ENCODE measurements at regions not wholly inside any gene's neighbourhood (a gene's known extent, or its start where the extent isn't known, plus 50 kb on each side); places are given as distances from the start of the nearest gene placed in this dataset.

DNA sequence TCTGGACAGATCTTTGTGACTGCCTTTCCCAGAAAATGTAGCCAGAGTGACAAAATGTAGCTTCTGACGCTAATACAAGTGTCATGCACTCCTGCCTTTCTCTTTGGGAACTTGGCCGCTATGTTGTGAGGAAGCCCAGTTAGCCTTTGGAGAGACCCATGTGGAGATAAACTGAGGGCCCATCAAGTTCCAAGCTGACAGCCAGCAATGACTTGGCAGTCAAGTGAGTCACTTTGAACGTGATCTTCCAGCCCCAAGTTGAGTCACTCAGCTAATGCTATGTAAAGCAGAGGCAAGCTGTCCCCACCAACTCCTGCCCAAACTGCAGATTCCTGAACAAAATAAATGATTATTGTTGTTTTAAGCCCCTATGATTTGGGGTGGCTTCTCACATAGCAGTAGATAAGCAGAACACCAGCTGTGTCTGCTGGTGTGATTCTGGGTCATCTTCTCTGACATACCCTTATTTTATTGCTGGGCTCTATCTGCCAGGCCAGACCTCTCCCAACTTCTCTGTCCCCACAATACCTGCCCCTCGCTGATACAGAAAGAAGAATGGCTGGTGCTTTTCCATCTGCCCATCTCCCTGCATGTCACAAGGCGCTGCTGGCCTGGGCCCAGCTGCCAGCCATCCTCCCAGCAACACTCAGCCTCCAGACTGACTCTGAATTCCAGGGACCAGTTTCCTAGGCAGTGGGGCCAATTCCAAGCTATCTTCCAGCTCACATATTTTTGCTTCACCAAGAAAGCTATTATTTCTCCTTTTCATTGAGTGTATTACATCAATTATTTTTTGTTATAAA lies 274.8 kb downstream of the LRFN2 start:
- DNase-seq (ENCODE audit: low spot score), result no peak

DNA sequence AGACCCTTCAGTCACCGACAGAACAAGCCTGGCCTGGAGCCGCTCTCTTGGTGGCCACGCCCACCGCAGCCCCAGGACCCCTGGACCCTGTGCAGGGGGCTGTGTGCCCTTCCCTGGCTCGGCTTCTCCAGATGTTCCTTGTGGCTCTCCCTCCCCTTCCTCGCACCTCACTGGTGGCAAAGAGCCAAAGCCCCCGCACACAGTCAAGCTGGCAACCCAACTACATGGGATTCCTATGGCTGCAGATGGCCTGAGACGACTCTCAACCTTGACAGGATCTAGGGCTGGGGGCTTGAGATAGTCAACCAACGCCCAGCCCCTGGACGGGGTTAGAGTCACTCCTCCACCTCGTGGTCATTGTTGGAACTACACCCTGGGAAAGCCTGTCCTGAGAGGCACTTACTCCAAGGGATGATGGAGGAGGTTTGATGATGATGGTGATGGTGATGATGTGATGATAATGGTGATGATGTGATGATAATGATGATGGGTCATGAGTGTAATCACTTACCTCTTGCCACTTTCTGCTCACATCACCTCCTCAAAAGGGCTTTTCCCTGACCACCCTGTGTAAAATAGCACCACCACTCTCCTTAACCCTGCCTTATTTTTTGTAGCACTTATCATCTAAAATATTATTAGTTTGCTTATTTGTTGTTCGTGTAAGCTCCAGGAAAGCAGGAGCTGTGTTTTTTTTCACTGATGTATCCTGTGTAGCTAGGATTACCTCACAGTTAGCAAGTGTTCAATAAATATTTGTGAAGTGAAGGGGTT lies 278.4 kb downstream of the LRFN2 start:
- DNase-seq (ENCODE audit: low spot score), result peak; percentile 66

DNA sequence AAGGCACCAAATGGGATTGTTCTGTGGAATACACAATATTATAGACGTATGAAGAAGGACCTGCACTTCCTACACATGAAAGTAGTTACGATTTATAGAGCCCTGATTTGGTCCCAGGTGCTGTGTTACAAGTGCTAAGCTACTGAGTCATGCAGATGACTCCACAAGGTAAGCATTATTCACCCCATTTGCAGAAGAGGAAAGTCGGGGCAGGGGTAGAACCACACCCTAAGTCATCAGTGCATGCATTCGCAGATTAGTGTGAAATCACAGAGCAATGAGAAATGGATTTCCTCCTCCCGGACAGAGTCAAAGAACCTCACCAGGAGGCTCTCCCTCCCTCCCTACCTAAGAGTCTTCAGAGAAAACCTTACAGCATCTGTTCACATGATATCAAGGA lies 279.5 kb downstream of the LRFN2 start:
- DNase-seq (ENCODE audit: low spot score), result no peak

DNA sequence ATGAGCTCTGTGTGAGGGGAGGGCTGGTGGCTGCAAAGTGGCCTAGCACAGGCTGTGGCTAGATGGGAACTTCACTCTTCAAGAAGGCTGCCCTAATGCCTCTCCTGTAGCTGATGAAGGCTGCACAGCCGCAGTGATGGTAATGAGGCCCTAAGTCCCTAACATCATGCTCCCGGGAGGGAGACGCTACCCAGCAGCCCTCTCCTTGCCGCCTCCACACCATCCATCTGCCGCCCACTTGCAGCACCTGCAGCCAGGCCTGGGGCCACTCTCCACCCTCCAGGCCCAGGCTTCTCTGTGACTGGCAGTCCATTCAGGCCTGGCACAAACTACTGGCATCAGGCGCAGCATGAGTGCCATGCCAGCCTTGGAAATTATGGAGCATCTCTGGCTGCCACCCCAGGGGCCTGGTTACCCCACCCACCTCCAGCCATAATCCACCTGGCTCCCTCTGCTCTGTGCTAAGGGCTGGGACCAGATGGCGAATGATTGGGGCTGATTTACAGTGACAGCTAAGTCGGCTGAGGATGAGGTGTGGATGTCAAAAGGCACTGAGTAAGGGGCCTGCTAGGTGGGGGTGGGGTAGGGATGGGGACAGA lies 284.2 kb downstream of the LRFN2 start:
- DNase-seq (ENCODE audit: low spot score), result no peak

DNA sequence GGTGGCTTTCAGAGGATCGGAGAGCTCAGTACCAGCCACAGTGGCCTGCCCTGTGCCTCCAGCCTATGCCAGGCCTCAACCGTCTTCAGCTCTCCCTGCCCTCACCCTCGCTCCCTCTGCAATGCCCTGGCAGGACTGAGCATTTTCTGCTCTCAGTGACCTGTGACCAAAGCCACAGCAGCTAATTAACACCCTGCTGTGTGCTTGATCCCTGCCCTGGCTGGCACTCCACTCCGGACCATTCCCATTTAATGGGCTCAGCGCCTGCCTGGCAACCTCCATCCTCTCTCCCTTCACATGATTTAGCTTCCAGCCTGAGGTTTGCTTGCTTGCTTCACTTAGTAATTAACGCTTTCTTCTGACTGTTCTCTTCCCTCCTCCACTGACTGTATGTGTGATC lies 287.5 kb downstream of the LRFN2 start:
- no peak for DNase-seq (ENCODE audit: low spot score)

DNA sequence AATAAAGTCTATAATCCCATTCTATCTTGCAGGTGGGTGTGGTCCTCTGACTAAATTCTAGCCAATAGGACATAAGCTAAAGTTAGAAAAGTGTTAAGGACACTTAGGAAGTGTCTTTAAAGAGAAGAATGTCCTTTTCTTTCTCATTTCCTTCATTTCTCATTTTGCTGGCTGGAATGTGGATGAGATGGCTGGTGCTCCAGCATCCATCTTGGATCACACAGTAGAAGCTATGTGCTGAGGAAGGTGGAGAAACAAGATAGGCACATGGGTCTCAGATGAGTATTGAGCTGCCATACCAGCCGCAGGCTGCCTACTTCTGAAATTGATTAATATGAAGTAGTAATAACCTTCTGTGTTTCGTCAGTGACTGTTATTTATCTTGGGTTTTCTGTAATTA lies 289.0 kb downstream of the LRFN2 start:
- no peak for DNase-seq (ENCODE audit: low spot score)

DNA sequence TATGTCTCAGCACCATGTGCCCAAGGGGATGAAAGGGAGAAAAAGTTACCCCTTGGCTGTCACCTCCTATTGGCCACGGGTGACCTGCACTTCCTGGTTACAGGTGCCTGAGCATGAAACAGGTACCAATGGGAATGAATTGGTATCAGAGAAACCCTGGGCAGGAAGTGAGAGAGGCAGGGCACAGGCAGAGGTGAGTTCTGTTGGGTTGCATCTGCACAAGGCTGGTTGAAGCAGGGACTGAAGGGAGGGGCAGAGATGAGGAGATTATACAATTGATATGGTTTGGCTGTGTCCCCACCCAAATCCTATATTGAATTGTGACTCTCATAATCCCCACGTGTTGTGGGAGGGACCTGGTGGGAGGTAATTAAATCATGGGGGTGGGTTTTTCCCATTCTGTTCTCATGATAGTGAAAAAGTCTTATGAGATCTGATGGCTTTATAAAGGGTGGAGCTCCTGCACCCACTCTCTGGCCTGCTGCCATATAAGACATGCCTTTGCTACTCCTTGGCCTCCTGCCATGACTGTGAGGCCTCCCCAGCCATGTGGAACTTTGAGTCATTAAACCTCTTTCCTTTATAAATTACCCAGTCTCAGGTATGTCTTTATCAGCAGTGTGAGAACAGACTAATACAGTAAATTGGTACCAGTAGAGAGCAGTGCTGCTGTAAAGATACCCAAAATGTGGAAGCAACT lies 291.8 kb downstream of the LRFN2 start:
- no peak for DNase-seq (ENCODE audit: low spot score)

DNA sequence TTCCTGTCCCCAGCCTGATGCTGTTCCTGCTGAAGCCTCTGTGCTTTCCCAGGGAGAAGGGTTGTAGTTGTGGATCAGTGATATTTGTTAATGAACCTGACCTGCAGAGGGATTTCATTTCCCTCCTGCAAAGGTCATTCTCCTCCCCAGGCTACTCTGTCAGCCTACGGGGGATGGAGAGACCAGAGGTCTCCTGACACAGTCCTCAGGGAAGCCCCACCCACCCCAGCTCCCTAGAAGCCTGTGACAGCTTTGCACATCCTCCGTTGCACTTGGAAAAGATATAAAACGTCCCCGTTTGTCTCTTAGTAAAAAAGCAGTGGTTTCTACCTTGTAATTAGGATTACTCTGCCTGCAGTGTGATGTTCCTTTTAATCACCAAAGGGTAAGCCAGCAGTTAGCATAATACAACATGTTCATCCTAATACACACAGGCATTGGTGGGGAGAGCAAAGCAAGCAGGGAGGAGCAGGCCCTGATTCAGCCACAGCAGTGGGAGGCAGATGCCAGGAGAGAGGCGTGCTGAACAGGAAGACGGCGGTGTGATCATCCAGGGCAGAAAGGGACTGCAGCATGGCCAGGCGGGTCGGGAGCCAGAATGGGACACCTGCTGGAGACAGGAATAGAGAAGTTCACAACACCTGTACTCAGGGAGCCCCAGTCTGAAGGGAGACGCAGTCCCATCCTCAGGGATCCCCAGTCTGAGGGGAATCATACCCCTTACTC lies 293.5 kb downstream of the LRFN2 start:
- no peak for DNase-seq (ENCODE audit: low spot score)

DNA sequence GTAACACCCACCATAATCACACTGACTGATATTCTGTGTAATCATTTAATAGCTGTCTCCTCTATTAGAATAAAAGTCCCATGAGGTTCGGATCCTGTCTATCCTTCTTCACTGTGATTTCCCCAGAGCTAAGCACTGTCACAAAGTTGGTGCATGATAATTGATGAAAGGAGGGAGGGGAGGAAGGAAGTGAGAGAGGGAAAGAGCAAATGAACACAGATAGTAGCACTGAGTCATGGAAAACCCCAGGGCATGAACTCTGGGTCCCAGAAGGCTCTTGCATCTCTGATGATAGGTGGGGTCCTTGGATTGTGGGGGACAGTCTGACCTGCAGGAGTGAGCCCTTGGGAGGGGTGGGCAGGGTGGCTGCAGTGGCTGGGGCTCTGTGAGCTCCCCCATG lies 294.1 kb downstream of the LRFN2 start:
- DNase-seq (ENCODE audit: low spot score), result no peak

DNA sequence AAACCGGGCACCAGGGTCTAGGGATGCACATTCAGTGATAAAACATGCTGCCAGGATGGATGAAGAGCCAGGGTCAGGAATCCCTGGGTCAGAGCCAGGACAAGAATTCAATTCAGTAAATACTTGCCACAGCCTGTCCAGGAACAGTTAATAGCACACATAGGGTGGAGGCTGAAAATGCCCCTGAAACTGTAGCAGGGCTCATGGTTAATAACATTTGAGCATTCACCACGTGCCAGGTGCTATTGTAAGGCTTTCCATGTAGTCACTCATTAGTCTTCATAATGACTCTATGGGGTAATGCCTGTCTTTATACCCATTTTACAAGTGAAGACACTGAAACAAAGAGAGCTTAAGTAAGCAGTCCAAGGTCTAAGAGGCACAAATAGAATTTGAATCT lies 296.3 kb downstream of the LRFN2 start:
- DNase-seq (ENCODE audit: low spot score), result no peak

DNA sequence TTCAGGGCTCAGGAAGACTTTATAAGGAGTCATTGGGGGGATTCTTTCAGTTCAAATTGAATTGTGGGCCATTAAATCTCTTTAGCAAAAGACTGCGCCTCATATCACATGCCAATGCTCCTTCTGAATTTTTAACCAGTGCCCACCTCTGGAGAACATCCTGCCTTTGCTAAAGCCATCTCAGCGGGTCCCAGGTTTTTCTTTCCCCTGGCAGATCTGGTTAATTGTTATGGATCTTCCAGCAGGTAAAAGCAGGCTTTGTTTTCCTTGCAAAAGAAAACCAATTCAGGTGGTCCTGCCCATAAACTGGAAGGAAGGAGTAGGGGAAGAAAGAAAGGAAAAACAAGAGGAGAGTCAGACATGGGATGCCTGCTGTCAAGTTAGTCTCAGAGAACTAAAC lies 298.2 kb downstream of the LRFN2 start:
- DNase-seq (ENCODE audit: low spot score), result no peak

DNA sequence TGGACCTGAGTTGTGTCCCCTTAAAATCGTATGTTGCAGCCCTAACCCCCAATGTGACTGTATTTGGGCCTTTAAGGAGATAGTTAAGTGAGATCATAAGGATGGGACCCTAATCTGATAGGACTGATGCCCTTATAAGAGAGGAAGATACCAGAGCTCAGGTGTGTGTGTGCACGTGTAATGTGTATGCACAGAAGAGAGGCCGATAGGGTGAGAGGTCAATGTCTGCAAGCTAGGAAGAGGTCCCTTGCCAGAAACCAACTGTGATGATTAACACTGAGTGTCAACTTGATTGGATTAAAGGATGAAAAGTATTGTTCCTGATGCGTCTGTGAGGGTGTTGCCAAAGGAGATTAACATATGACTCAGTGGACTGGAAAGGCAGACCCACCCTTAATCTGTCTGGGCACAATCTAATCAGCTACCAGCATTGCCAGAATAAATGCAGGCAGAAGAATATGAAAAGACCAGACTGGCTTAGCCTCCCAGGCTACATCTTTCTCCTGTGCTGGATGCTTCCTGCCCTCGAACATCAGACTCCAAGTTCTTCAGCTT lies 299.8 kb downstream of the LRFN2 start:
- no peak for DNase-seq (ENCODE audit: low spot score)

DNA sequence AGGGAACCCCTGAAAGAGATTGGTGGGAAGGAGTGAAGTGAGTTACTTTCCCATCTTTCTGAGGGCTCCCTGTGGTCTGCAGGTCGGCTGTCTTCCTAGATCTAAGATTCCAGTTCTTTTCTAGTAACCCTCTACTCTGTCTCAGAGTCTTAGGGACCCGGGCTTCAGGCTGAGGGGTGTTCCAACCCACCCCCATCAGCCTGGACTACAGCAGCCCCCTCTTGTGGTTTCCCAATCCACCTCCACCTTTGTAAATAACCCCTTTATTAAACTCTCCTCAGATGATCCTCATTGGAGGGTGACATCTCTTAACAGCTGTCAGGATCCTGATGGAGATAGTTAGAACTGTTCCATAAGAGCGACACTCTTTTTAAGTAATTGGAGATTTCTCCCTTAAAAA lies 300.4 kb downstream of the LRFN2 start:
- no peak for DNase-seq (ENCODE audit: low spot score)

DNA sequence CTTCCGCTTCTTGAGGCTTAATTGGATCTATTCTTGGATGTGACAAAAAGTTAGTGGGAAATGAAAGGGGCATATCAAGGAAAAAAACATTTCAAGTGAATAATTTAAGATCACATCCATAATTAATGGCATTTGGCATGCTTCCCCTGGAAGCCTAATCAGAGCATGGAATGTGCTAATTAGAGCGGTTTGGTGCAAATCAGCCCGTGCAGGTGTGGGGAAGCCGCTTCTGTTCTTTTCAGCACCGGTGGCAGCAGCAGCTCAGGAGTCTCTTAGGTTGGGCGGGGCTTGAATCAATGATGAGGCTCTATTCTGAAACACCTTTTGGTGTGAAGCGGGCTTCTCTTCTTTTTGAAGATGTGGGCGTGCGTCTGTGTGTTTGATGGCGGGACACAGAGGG lies 301.2 kb downstream of the LRFN2 start:
- no peak for DNase-seq (ENCODE audit: low spot score)

DNA sequence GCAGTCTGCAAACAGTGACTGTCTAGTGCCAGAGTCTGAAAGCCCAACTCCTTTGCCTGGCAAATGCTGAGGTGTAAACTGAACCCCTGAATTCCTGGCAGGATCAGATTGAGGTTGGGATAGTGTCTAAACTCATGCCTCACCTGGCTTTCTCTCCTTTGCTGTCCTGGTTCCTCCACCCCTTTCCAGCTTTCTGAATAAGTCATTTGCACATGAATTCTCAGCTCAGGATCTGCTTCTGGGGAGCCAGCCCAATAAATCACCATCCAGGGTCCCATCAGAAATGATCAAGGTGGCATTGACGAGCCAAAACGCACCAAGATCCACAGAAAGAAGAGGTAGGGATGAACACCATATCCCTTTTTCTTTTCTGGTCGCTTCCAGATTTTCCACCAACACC lies 301.6 kb downstream of the LRFN2 start:
- no peak for DNase-seq (ENCODE audit: low spot score)

DNA sequence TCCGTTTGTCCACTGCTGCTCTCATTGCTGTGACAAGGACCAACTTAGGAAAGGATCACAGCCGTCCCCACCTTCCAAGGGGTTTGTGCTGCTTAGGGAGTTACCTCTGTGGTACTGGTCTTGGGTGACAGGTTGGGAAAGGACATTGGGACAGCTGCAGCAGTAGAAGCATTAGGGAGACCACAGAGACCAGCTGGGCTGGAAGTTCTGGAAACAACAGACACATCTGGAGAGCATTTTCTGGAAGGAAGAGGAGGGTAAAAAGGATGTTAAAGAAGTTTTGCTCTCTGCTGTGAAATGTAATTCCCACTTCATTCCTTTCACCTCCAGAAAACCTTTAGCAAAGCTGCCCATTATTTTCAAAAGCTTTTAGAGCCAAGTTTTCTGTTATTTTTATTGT lies 304.2 kb downstream of the LRFN2 start:
- DNase-seq (ENCODE audit: low spot score), result no peak

DNA sequence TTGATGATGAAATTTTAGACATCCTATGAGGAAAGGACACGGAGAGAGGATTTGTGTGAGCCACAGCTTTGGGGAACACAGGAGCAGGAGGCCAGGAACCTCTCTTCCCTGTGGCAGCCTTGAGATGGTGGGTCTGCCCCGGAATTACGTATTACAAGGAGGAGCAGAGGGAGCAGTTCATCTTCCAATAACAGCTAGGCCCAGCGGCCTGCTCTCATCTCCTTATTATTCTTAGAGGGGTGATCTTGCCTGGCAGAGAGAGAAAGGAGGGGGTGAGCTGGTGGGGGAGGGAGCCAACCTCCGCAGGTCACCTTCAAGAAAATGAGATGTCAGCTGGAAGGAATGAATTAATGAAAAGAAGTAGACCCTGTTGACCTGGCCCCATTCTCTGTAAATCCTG lies 305.8 kb downstream of the LRFN2 start:
- DNase-seq (ENCODE audit: low spot score), result no peak

DNA sequence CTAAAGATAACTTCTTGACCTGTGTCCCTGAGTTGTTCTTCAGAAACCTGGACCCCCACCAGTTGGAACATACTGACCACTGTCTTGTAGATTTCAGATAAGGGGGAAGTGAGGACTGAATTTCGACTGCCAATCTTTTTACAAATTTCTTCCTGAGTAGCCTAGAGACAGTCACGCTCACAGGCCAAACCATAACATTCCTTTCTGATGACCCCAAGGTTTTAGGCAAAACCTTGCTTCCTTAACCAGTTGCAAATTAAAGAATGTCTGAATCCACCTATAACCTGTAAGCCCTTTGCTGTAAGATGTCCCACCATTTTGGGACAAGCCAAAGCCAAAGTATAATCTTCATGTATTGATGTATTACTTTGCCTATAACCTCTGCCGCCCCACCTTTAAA lies 306.9 kb downstream of the LRFN2 start:
- no peak for DNase-seq (ENCODE audit: low spot score)

DNA sequence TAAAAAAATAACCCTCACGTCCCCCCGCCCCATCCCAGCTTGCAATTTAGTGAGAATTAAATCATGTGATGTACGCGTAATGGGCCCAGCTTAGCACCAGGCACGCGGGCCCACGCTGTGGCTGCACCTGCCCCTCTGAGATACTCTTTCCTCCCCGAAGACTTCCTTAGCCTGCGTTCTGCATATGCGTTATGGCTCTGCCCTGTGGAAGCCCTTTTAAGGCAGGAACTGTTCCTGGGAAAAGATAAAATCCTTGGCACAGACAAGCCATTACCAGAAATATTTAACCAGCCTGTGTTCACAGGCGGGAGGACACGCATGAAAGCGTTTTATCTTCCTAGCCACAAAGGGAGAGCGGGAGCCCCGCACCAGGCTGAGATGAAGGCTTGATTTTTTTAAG lies 311.0 kb downstream of the LRFN2 start:
- no peak for DNase-seq (ENCODE audit: low spot score)

DNA sequence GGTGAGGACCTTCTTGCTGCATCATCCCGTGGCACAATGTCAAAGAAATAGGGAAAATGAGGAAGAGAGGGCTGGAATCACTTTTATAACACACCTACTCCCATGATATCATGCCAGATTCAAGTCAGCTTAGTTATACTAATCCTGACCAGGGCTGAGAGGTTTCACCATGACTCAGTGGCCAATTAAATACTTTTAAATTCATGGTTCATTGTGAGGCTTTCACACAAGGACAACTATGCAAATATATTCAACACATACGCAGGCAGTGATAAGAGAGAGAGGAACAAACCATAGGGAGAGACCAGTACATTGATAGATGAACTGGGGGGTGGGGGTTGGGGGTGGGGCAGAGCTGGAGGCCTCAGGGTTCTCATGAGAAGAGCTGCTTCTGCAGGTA lies 313.1 kb downstream of the LRFN2 start:
- no peak for DNase-seq (ENCODE audit: low spot score)

DNA sequence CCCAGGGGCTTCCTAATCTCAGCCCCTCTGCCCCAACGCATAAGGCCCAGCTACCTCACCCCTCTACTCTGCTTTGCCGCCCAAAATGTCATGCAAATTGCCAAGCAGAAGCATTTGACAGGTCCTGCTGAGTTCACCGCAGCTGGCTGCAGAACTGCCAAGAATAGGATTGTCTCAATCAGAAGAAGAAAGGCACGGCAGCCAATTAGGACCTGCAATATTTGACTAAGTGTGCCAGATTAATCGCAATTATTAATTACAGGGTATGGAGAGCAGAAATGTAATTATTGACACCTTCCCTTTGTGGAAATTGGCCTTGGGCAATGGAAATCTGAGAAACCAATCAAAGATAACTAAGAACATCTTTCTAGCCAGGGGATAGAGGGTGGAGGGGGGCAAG lies 318.6 kb downstream of the LRFN2 start:
- DNase-seq (ENCODE audit: low spot score), result no peak

DNA sequence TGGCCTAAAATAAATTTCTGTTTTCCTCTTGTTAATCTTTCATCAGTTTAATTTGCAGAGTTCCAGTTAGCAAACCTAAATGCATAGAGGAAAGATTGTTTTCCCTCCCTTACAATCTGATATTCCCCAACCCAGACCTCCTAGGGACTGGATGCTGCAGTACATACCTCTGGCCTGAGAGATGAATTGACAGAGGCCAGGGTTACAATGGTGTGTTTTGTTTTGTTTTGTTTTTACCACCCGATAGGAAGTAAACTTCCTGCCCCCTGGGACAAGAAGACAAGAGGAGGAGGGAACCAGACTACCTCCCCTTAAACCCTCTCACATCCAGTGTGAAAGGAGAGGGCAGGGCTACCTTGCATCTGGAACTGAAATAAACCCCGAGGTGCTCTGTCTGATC lies 319.0 kb downstream of the LRFN2 start:
- no peak for DNase-seq (ENCODE audit: low spot score)

All from AG08396 (cell line).